Mesendoderm (in vitro differentiated cells): ENCODE measurements at regions not wholly inside any gene's neighbourhood (a gene's known extent, or its start where the extent isn't known, plus 50 kb on each side); places are given as distances from the start of the nearest gene placed in this dataset.

Experiments
- DNase-seq: peaks from one replicate; pipeline ENCODE4 v3.0.0; 2013
- H2AK5ac ChIP-seq: 2 replicates; pipeline ENCODE4 v1.6.1; 2013; ENCODE audit warnings: low read length, inconsistent platforms
- H2BK120ac ChIP-seq: 2 replicates; pipeline ENCODE4 v1.6.1; 2013; ENCODE audit warnings: low read depth, mild to moderate bottlenecking, low read length, moderate library complexity, mixed read lengths
- H2BK15ac ChIP-seq: replicated peaks from 2 replicates; pipeline ENCODE4 v1.6.1; 2013; ENCODE audit warnings: low read depth, mild to moderate bottlenecking, moderate library complexity
- H2BK5ac ChIP-seq: 2 replicates; pipeline ENCODE4 v1.6.1; 2013; ENCODE audit warnings: low read length, inconsistent platforms
- H3K18ac ChIP-seq: 2 replicates; pipeline ENCODE4 v1.6.1; 2013; ENCODE audit warnings: mild to moderate bottlenecking, low read length, mixed read lengths
- H3K23ac ChIP-seq: one replicate; pipeline ENCODE4 v1.6.1; 2013; ENCODE audit warnings: low read length
- H3K27ac ChIP-seq: 2 replicates; pipeline ENCODE4 v1.5.1; 2013; ENCODE audit warnings: low read depth, mild to moderate bottlenecking, inconsistent platforms, low read length, moderate library complexity
- H3K27me3 ChIP-seq: 2 replicates; pipeline ENCODE4 v1.6.1; 2013; ENCODE audit warnings: low read length, control low read depth, mild to moderate bottlenecking, inconsistent platforms; ENCODE audit not compliant: insufficient read depth, poor library complexity
- H3K36me3 ChIP-seq: 2 replicates; pipeline ENCODE4 v1.6.1; 2013; ENCODE audit warnings: low read length, inconsistent platforms; ENCODE audit not compliant: control insufficient read depth, insufficient read depth
- H3K4ac ChIP-seq: one replicate; pipeline ENCODE4 v1.6.1; 2013; ENCODE audit warnings: low read depth, mild to moderate bottlenecking, low read length, moderate library complexity
- H3K4me1 ChIP-seq: 2 replicates; pipeline ENCODE4 v1.6.1; 2013; ENCODE audit warnings: low read depth, low read length, inconsistent platforms; ENCODE audit not compliant: control insufficient read depth
- H3K4me2 ChIP-seq: 2 replicates; pipeline ENCODE4 v1.6.1; 2013; ENCODE audit warnings: low read length
- H3K4me3 ChIP-seq: 2 replicates; pipeline ENCODE4 v1.5.1; 2013; ENCODE audit warnings: mild to moderate bottlenecking, low read length
- H3K56ac ChIP-seq: one replicate; pipeline ENCODE4 v1.6.1; 2013; ENCODE audit warnings: low read length
- H3K79me1 ChIP-seq: 2 replicates; pipeline ENCODE4 v1.6.1; 2013; ENCODE audit warnings: low read length, inconsistent platforms
- H3K79me2 ChIP-seq: 2 replicates; pipeline ENCODE4 v1.6.1; 2013; ENCODE audit warnings: mild to moderate bottlenecking, low read length; ENCODE audit not compliant: control insufficient read depth, insufficient read depth
- H3K9ac ChIP-seq: 2 replicates; pipeline ENCODE4 v1.6.1; 2013; ENCODE audit warnings: low read length, inconsistent platforms
- H4K5ac ChIP-seq: one replicate; pipeline ENCODE4 v1.6.1; 2013; ENCODE audit warnings: low read length
- H4K8ac ChIP-seq: one replicate; pipeline ENCODE4 v1.6.1; 2013; ENCODE audit warnings: low read depth, mild to moderate bottlenecking, control low read depth, low read length, moderate library complexity
- WGBS: extraction: QIAGEN DNeasy Blood & Tissue Kit; methylation state at CpG from one replicate; pipeline ENCODE4 v1.1.7; 2013; ENCODE audit warnings: low lambda C conversion rate, missing lambda C conversion rate; ENCODE audit not compliant: insufficient coverage; ENCODE audit errors: extremely low coverage; 5-methylcytosine and 5-hydroxymethylcytosine counted together

- WGBS: no CpG with 5 or more reads among the region's 6 CpGs
- Histone ChIP-seq H3K18ac (no peak overlapping the region), H2BK15ac (no peak overlapping the region), H3K23ac (no peak overlapping the region), H2AK5ac (no peak overlapping the region), H4K5ac (no peak overlapping the region), H3K36me3 (no peaks in the 10 kb centered on the region), H3K4me1 (no peaks in the 10 kb centered on the region), H3K4me3 (no peak overlapping the region), H3K4ac (no peak overlapping the region), H3K4me2 (no peak overlapping the region), H3K27ac (no peak overlapping the region), H3K79me2 (no peaks in the 10 kb centered on the region), H4K8ac (no peak overlapping the region), H3K56ac (no peak overlapping the region), H3K9ac (no peak overlapping the region), H2BK120ac (no peak overlapping the region), H2BK5ac (no peak overlapping the region), H3K79me1 (no peaks in the 10 kb centered on the region), H3K27me3 (no peaks in the 10 kb centered on the region)
- peak; percentile 85 for DNase-seq
Measured at GRCh38 chr4:184293552-184293951, 75.9 kb upstream of the ENPP6 start.

DNA sequence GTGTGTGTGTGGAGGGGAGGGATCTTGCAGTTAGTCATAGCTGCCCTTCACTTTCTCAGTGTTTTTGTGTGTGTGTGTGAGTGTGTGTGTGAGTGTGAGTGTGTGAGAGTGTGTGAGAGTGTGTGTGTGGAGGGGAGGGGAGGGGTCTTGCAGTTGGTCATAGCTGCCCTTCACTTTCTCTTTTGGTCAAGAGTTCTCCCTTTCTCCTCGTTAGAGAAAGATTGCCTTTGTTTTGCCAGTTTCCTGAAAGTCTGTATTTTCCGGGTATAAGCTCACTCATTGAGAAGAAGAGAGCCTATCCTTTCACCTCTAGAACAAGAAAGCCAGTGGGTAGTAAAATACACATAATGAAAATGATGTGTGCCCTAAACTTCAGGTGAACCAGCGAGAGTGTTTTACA is 75.2 kb upstream of the ENPP6 start:
- Histone ChIP-seq H3K4ac (no peak overlapping the region), H3K56ac (no peak overlapping the region), H2AK5ac (no peak overlapping the region), H2BK15ac (no peak overlapping the region), H3K4me2 (no peak overlapping the region), H3K27ac (no peak overlapping the region), H3K79me1 (no peaks in the 10 kb centered on the region), H4K8ac (no peak overlapping the region), H2BK5ac (no peak overlapping the region), H3K23ac (no peak overlapping the region), H3K4me3 (no peak overlapping the region), H3K36me3 (no peaks in the 10 kb centered on the region), H3K27me3 (no peaks in the 10 kb centered on the region), H2BK120ac (no peak overlapping the region), H3K79me2 (no peaks in the 10 kb centered on the region), H3K9ac (no peak overlapping the region), H3K18ac (no peak overlapping the region), H3K4me1 (no peaks in the 10 kb centered on the region), H4K5ac (no peak overlapping the region)
- DNase-seq: no peak
- WGBS: no CpG with 5 or more reads among the region's 3 CpGs

GRCh38 chr4:184292465-184292867 is 74.8 kb upstream of the ENPP6 start:
- Histone ChIP-seq H3K18ac (no peak overlapping the region), H3K23ac (no peak overlapping the region), H4K5ac (no peak overlapping the region), H3K79me1 (no peaks in the 10 kb centered on the region), H3K4me3 (no peak overlapping the region), H3K36me3 (no peaks in the 10 kb centered on the region), H3K56ac (no peak overlapping the region), H3K79me2 (no peaks in the 10 kb centered on the region), H3K4me1 (no peaks in the 10 kb centered on the region), H2BK120ac (no peak overlapping the region), H3K4me2 (no peak overlapping the region), H2BK5ac (no peak overlapping the region), H3K4ac (no peak overlapping the region), H3K27me3 (no peaks in the 10 kb centered on the region), H3K9ac (no peak overlapping the region), H2BK15ac (no peak overlapping the region), H4K8ac (no peak overlapping the region), H2AK5ac (no peak overlapping the region), H3K27ac (no peak overlapping the region)
- WGBS: 100% methylated on average over 1 of the region's 3 CpGs
- no peak for DNase-seq

DNA sequence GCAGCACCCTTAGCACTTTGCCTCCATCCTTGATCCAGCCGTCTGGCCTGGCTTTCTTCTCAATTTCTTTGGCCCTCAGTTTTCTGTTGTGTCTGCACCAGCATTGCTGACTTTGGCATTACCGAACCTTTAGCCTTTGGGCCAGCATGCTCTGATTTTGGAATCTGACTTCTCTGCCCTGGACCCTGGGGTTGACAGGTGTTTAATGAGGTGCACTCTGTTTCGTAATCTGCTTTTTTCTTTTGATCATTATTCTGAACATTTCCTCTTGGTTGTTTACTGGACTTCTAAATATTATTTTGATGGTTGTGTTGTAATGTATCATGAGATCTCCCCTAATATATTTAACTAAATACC is 71.5 kb upstream of the ENPP6 start:
- no peaks in the 10 kb centered on the region for H3K79me2 ChIP-seq
- no peaks in the 10 kb centered on the region for H3K4me1 ChIP-seq
- no peak overlapping the region for H2BK120ac ChIP-seq
- no peak overlapping the region for H2BK5ac ChIP-seq
- H3K23ac ChIP-seq: no peak overlapping the region
- no peak overlapping the region for H3K4ac ChIP-seq
- H2AK5ac ChIP-seq: no peak overlapping the region
- WGBS: no CpG with 5 or more reads among the region's 3 CpGs
- no peak overlapping the region for H3K9ac ChIP-seq
- no peak overlapping the region for H3K4me2 ChIP-seq
- no peak overlapping the region for H4K8ac ChIP-seq
- no peak overlapping the region for H2BK15ac ChIP-seq
- no peak for DNase-seq
- H3K56ac ChIP-seq: no peak overlapping the region
- H3K79me1 ChIP-seq: no peaks in the 10 kb centered on the region
- no peaks in the 10 kb centered on the region for H3K36me3 ChIP-seq
- H3K27ac ChIP-seq: no peak overlapping the region
- H3K27me3 ChIP-seq: no peaks in the 10 kb centered on the region
- H3K18ac ChIP-seq: no peak overlapping the region
- no peak overlapping the region for H3K4me3 ChIP-seq
- H4K5ac ChIP-seq: no peak overlapping the region

- no CpG with 5 or more reads among the region's 14 CpGs for WGBS
- no peak overlapping the region for H2AK5ac ChIP-seq
- no peak overlapping the region for H2BK120ac ChIP-seq
- H3K36me3 ChIP-seq: no peaks in the 10 kb centered on the region
- H2BK15ac ChIP-seq: no peak overlapping the region
- no peak overlapping the region for H4K5ac ChIP-seq
- no peak overlapping the region for H3K56ac ChIP-seq
- no peak overlapping the region for H4K8ac ChIP-seq
- no peaks in the 10 kb centered on the region for H3K27me3 ChIP-seq
- no peak overlapping the region for H3K4ac ChIP-seq
- H3K4me2 ChIP-seq: no peak overlapping the region
- H2BK5ac ChIP-seq: no peak overlapping the region
- H3K4me1 ChIP-seq: no peaks in the 10 kb centered on the region
- no peaks in the 10 kb centered on the region for H3K79me2 ChIP-seq
- no peak overlapping the region for H3K18ac ChIP-seq
- no peaks in the 10 kb centered on the region for H3K79me1 ChIP-seq
- no peak overlapping the region for H3K27ac ChIP-seq
- H3K23ac ChIP-seq: no peak overlapping the region
- H3K9ac ChIP-seq: no peak overlapping the region
- DNase-seq: no peak
- no peak overlapping the region for H3K4me3 ChIP-seq
Measured at GRCh38 chr4:184288451-184289178, 70.9 kb upstream of the ENPP6 start.

- H3K79me1 ChIP-seq: no peaks in the 10 kb centered on the region
- no peak overlapping the region for H3K56ac ChIP-seq
- H3K9ac ChIP-seq: no peak overlapping the region
- H3K4me3 ChIP-seq: no peak overlapping the region
- no peaks in the 10 kb centered on the region for H3K79me2 ChIP-seq
- H2BK15ac ChIP-seq: no peak overlapping the region
- no CpG with 5 or more reads among the region's 5 CpGs for WGBS
- H3K27ac ChIP-seq: no peak overlapping the region
- no peaks in the 10 kb centered on the region for H3K27me3 ChIP-seq
- no peak overlapping the region for H2BK120ac ChIP-seq
- no peak overlapping the region for H3K18ac ChIP-seq
- no peak overlapping the region for H2AK5ac ChIP-seq
- no peaks in the 10 kb centered on the region for H3K36me3 ChIP-seq
- H4K8ac ChIP-seq: no peak overlapping the region
- DNase-seq: peak; percentile 23
- H2BK5ac ChIP-seq: no peak overlapping the region
- no peak overlapping the region for H4K5ac ChIP-seq
- no peak overlapping the region for H3K23ac ChIP-seq
- no peaks in the 10 kb centered on the region for H3K4me1 ChIP-seq
- H3K4ac ChIP-seq: no peak overlapping the region
- H3K4me2 ChIP-seq: no peak overlapping the region
Measured at GRCh38 chr4:184287697-184288255, 70.1 kb upstream of the ENPP6 start.
